ENCODE measurements at regions not wholly inside any gene's neighbourhood (a gene's known extent, or its start where the extent isn't known, plus 50 kb on each side); places are given as distances from the start of the nearest gene placed in this dataset.
"Not testable (repeated sequence)": the region's sequence is repeated elsewhere in the genome, so short reads cannot be mapped to it uniquely, and the experiment has no call there.

GRCh38 chr10:36488579-36488978, 636.8 kb upstream of the ANKRD30A start:
- DNase-seq = no peak

DNA sequence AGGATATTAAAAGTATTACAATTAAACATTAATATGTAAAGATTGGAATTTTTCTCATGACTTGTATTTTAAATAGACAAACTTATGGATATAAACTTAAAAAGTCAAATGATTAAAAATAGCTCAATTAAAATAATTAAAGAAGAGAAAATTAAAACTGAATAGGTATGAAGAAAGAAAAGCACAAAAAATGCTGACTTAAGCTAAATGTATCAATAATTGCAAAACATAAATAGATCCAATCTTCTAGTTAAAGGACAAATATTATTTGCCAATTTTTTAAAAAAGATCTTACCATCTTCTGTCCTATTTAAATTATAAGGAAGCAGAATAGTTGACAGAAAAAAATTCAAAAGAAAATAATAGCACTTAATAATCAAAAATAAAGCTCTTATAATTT, 646.3 kb upstream of the ANKRD30A start:
- DNase-seq = no peak

- no peak for DNase-seq
Measured at GRCh38 chr10:36476399-36476798, 649.0 kb upstream of the ANKRD30A start.

GRCh38 chr10:36475746-36476145, 649.7 kb upstream of the ANKRD30A start:
- DNase-seq = no peak

DNA sequence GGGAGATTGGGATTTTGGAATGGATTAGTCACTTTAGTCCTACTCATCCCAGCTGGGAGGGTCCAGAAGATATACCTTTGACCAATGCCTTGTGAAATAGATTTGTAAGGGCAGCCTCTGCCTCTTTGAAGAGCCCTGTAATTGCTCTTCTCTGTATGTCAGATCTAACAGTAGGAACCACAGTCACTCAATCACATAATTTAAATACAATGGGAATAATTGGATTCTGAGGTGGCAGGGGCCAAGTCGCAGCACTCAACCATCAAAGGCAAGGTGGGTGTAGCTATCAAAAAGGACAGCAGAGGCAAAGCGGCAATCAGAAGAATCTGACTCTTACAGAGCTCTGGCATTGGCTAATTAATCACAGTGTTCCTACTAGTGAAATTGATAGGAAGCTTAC, 650.9 kb upstream of the ANKRD30A start:
- DNase-seq = no peak

DNA sequence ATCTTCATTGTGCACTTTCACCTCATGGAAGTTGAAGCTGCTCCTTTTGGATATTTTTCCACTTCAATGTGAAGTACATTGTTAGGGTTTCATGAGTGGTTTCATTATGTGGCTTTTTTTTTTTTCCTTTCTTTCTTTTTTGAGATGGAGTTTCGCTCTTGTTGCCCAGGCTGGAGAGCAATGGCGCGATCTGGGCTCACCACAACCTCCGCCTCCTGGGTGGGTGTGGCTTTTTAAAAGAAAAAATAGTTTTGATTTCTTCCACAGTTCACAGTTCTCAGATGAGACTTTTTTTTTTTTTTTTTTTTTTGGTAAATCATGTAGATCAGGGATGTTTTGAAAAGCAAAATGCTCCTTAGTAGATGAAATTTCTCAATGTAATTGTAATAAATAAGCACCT, 652.3 kb upstream of the ANKRD30A start:
- no peak for DNase-seq

DNA sequence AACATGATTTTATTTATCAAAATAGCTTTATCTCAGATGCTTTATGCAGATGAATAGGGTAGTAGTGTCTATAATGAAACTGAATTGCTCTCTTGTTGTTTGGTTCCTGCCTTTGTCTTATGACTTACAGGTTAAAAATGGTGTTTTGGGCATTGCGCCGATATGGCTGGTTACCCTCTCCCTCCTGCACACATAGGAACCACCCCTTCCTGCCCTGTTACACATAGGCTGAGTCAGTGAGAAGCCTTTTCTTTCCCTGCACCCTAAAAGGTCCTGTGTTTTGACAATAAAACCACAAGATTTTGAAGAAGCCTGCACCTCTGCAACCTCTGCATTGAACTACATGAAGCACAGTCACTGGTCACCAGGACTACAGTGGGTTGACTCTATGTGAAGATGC, 655.8 kb upstream of the ANKRD30A start:
- no peak for DNase-seq

- no peak for DNase-seq
Measured at GRCh38 chr10:36468620-36469019, 656.8 kb upstream of the ANKRD30A start.

GRCh38 chr10:36465604-36466379, 659.6 kb upstream of the ANKRD30A start:
- no peak for DNase-seq

- DNase-seq = no peak
Measured at GRCh38 chr10:36464291-36464690, 661.1 kb upstream of the ANKRD30A start.

- no peak for DNase-seq
Measured at GRCh38 chr10:36463390-36463789, 662.0 kb upstream of the ANKRD30A start.

DNA sequence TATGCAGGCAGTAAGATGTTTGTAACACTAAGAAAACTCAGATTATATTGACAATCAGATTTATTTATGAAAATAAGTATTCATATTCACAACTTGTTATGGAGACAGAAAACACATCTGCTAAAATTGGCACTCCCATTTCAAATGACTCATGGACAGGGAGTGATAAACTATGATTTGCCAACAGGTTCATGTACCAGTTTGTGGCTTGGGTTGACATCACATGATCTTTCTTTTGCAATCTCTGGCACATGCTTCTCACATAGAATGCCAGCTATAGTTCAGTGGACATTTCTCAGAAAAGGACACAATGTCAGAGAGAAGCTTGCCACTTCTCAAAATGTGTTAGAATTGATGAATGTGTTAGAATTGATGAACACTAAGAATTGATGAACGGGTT, 663.2 kb upstream of the ANKRD30A start:
- no peak for DNase-seq

DNA sequence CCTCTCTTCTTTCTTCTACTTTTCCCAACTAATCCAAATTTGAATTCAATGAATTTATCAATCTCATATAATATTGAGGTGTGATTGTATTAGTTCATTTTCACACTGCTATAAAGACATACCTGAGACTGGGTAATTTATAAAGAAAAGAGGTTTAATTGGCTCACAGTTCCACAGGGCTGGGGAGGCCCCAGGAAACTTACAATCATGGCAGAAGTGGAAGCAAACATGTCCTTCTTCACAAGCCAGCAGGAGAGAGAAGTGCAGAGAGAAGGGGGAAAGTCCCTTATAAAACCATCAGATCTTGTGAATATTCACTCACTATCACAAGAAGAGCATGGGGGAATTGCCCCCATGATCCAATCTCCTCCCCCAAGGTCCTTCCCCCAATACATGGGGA, 667.0 kb upstream of the ANKRD30A start:
- DNase-seq = not testable (repeated sequence)

DNA sequence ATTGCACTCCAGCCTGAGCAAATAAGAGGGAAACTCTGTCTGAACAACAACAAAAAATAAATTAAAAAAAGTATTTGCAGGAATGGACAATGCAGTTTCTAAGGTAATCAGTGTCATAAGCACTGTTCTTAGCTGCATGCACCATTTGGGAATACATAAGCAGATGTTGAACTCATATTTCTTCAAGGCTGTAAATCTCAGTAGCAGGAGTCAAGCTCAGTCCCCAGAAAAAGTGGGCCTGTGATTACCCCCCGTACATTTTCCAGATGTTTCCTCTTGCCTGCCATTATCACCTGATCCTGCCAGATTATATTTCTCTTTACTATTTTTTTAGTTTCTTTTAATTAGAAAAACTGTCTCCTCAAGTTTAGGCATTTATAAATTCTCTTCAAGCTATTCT, 667.6 kb upstream of the ANKRD30A start:
- DNase-seq = no peak

GRCh38 chr10:36455526-36456133, 669.8 kb upstream of the ANKRD30A start:
- DNase-seq = no peak

DNA sequence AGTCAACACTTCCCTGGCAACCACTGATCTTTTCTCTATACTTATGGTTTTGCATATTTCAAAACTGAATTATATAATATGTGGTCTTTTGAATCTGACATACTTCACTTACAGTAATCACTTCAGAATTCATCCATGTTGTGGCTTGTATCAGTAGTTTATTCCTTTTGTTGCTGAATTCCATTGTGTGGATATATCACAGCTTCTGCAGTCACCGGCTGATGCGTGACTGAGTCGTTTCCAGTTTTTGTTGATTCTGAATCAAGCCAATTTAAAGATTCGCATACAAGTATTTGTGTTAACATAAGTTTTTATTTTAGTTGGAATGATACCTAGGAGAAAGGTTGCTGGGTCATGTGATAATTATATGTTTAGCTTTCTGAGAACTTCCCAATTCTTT, 672.5 kb upstream of the ANKRD30A start:
- DNase-seq = no peak

DNA sequence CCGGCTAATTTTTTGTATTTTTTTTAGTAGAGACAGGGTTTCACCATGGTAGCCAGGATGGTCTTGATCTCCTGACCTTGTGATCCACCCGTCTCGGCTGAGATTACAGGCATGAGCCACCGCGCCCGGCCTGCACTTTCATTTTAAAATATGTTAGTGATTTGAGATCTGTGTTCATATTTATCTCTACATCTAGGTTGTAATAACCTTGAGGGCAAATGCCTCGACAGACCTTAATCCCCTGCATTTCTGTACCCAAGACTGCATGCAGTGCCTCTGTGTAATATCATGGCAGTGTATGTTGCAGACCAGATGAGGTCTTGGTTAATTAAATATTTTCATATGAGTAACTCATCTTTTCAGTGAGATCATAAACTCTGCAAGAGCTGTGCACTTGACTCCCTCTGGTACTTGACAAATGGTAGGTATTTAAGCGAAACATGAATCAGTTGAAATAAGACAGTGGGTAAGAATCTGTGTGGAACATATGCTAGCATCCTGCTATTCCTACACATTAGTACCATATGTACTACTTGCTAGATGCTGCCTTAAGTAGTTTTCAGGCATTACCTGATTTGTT, 673.9 kb upstream of the ANKRD30A start:
- no peak for DNase-seq

- DNase-seq = no peak
Measured at GRCh38 chr10:36450380-36450779, 675.0 kb upstream of the ANKRD30A start.

DNA sequence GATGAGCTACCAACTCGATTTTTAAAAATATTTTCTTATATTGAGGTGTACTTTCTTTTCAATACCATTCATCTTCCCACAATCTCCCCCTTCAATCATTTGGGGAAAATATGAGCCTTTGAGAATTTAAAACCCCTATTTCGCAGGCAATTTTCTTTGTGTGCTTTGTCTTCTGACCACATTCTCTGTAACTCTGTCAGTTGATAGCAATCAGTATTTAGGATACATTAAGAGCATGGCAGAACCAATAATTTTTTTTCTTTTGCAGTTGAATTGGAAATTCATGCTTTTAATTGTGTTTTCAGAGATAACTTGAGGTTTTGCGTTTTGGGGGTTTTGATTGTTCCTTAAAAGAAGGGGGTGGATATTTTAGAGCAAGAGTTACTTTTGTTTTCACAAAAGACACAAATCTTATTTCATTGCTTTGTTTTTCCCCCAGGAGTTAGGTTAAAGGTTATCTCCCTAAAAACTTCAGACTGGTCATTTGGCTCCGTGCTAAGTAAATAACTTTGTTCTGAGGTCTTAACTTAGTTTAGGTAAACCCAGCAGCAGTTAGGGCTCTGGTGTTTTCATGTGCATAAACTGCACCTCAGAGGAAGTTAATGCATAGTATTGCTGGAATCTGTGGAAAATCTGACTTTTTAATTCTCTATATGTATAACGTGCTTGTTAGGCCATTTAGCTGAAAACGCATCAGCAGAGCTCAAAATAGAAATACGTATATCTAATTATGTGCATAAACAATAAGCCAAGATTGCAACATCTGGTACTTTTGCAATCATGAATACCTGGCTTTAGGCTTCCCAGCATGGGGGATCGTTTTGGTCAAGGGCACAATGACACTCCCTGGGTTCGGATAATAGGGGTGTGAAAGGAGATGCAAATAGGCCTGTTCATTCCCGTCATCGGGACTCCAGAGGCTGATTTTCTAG, 676.4 kb upstream of the ANKRD30A start:
- no peak for DNase-seq

- DNase-seq = no peak
Measured at GRCh38 chr10:36446881-36447280, 678.5 kb upstream of the ANKRD30A start.

- DNase-seq = no peak
Measured at GRCh38 chr10:36443233-36443632, 682.2 kb upstream of the ANKRD30A start.

DNA sequence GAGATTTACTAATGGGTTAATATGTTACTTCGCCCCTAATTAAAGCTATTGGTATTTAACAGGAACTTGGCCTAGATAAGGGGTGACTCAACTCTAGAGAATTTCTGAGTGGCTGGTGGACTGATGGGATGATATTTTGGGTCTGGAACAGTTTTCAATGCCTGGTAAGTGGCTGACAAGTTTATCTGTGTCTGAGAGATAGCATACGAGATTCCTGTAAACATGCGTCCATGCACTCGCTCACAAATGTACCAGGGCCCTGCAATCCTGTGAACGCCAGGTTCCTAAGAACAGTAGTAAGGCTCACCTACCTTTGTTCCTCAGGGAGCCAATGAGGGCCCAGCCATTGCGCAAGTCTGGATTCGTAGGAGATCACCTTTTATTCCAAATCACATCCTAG, 683.8 kb upstream of the ANKRD30A start:
- no peak for DNase-seq

DNA sequence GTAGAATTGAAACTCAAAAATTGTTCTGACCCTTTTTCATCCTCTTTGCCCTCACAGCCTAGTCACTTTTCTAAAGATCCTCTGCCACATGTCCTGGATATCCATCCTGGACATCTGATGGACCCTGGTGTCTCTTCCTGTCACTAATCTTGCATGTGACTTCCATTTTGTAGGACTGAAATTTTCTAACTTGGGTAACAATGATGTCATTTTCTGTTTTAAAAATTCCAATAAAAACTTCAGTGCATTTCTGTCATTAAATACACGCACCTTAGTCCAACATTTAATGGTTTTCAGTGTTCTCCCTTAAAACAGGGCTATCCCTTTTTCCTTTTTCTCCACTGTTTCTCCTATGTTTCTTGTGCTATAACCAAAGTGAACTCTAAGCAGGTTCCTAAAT, 684.9 kb upstream of the ANKRD30A start:
- no peak for DNase-seq

Data from hematopoietic multipotent progenitor cell treated with erythropoietin and hydrocortisone succinate and interleukin-3 and kit ligand, for 6 days (in vitro differentiated cells).